HEK293 (cell line): ENCODE measurements at regions not wholly inside any gene's neighbourhood (a gene's known extent, or its start where the extent isn't known, plus 50 kb on each side); places are given as distances from the start of the nearest gene placed in this dataset.

ENCODE experiments used
- CTCF ChIP-seq: fragments of 450-650 bp; formaldehyde crosslinking; IDR thresholded peaks from 2 replicates; pipeline ENCODE4 v1.5.1; 2016; ENCODE audit warnings: missing biosample characterization, missing genetic modification characterization
- MZF1 ChIP-seq: fragments of 450-650 bp; formaldehyde crosslinking; IDR thresholded peaks from 2 replicates; pipeline ENCODE4 v1.5.1; 2017; ENCODE audit warnings: missing biosample characterization, missing genetic modification characterization, borderline replicate concordance
- SP2 ChIP-seq: fragments of 450-650 bp; formaldehyde crosslinking; IDR thresholded peaks from 2 replicates; pipeline ENCODE4 v1.5.1; 2016; ENCODE audit warnings: missing biosample characterization, missing genetic modification characterization
- YY1 ChIP-seq: fragments of 450-650 bp; formaldehyde crosslinking; IDR thresholded peaks from 2 replicates; pipeline ENCODE4 v1.5.1; 2018; ENCODE audit warnings: missing biosample characterization, missing genetic modification characterization
- ZBTB1 ChIP-seq: fragments of 450-650 bp; formaldehyde crosslinking; IDR thresholded peaks from 2 replicates; pipeline ENCODE4 v1.5.1; 2016; ENCODE audit warnings: missing biosample characterization, missing genetic modification characterization
- ZNF18 ChIP-seq: fragments of 450-650 bp; formaldehyde crosslinking; IDR thresholded peaks from 2 replicates; pipeline ENCODE4 v1.5.1; 2016; ENCODE audit warnings: missing biosample characterization, missing genetic modification characterization
- ZNF19 ChIP-seq: fragments of 450-650 bp; formaldehyde crosslinking; IDR thresholded peaks from 2 replicates; pipeline ENCODE4; 2016; ENCODE audit warnings: missing biosample characterization, missing genetic modification characterization, low read depth
- ZNF473 ChIP-seq: fragments of 450-650 bp; formaldehyde crosslinking; IDR thresholded peaks from 2 replicates; pipeline ENCODE4 v1.5.1; 2017; ENCODE audit warnings: missing biosample characterization, missing genetic modification characterization
- ZNF704 ChIP-seq: fragments of 450-650 bp; formaldehyde crosslinking; IDR thresholded peaks from 2 replicates; pipeline ENCODE4 v1.5.1; 2016; ENCODE audit warnings: missing biosample characterization, missing genetic modification characterization

- no peak for TF ChIP-seq CTCF
- TF ChIP-seq ZNF473, result no peak
- TF ChIP-seq ZNF18 (tag by site-specific recombination), result no peak
- TF ChIP-seq MZF1 (tag by site-specific recombination), result no peak
- no peak for TF ChIP-seq SP2
- no peak for TF ChIP-seq ZNF19 (tag by site-specific recombination)
- no peak for TF ChIP-seq ZNF704 (tag by site-specific recombination)
- TF ChIP-seq ZBTB1, result no peak
- no peak for TF ChIP-seq YY1 (tag by site-specific recombination)
Observed at GRCh38 chr4:160316036-160316435, 1213.2 kb downstream of the RAPGEF2 start.
